Heart right ventricle (tissue), 16 donors: ENCODE measurements at regions not wholly inside any gene's neighbourhood (a gene's known extent, or its start where the extent isn't known, plus 50 kb on each side); places are given as distances from the start of the nearest gene placed in this dataset.

ENCODE experiments used
- ATAC-seq, 8 donors: fragments of 200-7000 bp; cut with Tn5 transposase; one replicate each; pipeline ENCODE4 v1.9.1; 2020; ENCODE audit warnings: mild to moderate bottlenecking in 8 of 8, moderate library complexity in 8 of 8, moderate number of reproducible peaks in 1 of 8
- DNase-seq, 2 donors: peaks; one replicate each; pipeline ENCODE4 v3.0.0-alpha.2; 2020
- H3K27ac ChIP-seq, 10 donors: fragments of 200-600 bp; sonication (generic) in 2 of 10; one replicate each; pipeline versions ENCODE4 v1.5.0 to v1.8.0; 2020 to 2022; ENCODE audit warnings: mild to moderate bottlenecking in 3 of 10
- H3K27me3 ChIP-seq, 7 donors: fragments of 200-600 bp; one replicate each; pipeline ENCODE4 v1.8.0; 2021 to 2022; ENCODE audit warnings: mild to moderate bottlenecking in 2 of 7
- H3K36me3 ChIP-seq, 9 donors: fragments of 200-600 bp; sonication (generic) in 1 of 9; one replicate each; pipeline versions ENCODE4 v1.5.0 to v1.8.0; 2020 to 2022; ENCODE audit warnings: mild to moderate bottlenecking in 2 of 9
- H3K4me1 ChIP-seq, 9 donors: fragments of 200-600 bp; sonication (generic) in 1 of 9; one replicate each; pipeline versions ENCODE4 v1.5.0 to v1.8.0; 2020 to 2022; ENCODE audit warnings: mild to moderate bottlenecking in 4 of 9
- H3K4me3 ChIP-seq, 10 donors: fragments of 200-600 bp; sonication (generic) in 2 of 10; one replicate each; pipeline versions ENCODE4 v1.5.0 to v1.8.0; 2020 to 2022; ENCODE audit warnings: mild to moderate bottlenecking in 7 of 10, moderate library complexity in 2 of 10
- H3K9me3 ChIP-seq, 11 donors: fragments of 200-600 bp in 10 of 11; sonication (generic) in 2 of 11; one replicate each; pipeline versions ENCODE4 v1.5.0 to v1.8.0; 2013 to 2022; ENCODE audit warnings: mild to moderate bottlenecking in 2 of 11, control low read depth in 1 of 11, moderate library complexity in 1 of 11
- WGBS, 2 donors: extraction: QIAGEN DNeasy Blood & Tissue Kit; methylation state at CpG; one replicate each; pipeline ENCODE4 v1.1.7; 2013; ENCODE audit warnings: inconsistent platforms in 1 of 2; 5-methylcytosine and 5-hydroxymethylcytosine counted together
- intact Hi-C, 10 donors: fragments of 100-400 bp; cut with DNase I; formaldehyde crosslinking; loops; one replicate each; pipeline versions ENCODE4 v1.11.1 to v1.14.2; 2022
- TF ChIP-seq, protein P1 (sequence below), 9 donors: fragments of 200-600 bp; sonication (generic) in 2 of 9; IDR thresholded peaks; one replicate each; pipeline versions ENCODE4 v1.5.0 to v1.8.0; 2021 to 2022; ENCODE audit warnings: antibody characterized with exemption in 9 of 9, mild to moderate bottlenecking in 5 of 9, moderate library complexity in 1 of 9
- donor health status: Arrhythmogenic right ventricular cardiomyopathy.
- donor health status: ischemic (EF 13 %, LVEDD 7.1; RV severe dilation, severe dysfunction).
- donor health status: healthy with polysubstance abuse.
- donor health status: DM: no; HTN: yes; CAD: no.
- donor health status: DM: no; HTN: no; CAD: no.
- donor health status: ischemic (EF 25% LVEDD 6.9; RV normal size, moderate dysfunction).
- donor health status: ischemic (EF 25% LVEDD 5.7; RV mildly dilated, moderate dysfunction).
- donor health status: healthy.
- donor health status: DM: yes; HTN: yes; CAD: no.
- donor health status: Ischemic cardiomyopathy.
- donor health status: ischemic (EF 35%, LVEDD 5.7; RV mildly dilated, moderate dysfunction).
- donor health status: nonischemic (EF 11% LVEDD 7.7; RV severe dilation, severe dysfunction).
- donor health status: DM: yes; HTN: yes; CAD: no.
- donor health status: PGD.
- donor health status: ischemic (EF 29% LVEDD 5.4; RV normal size, mild dysfunction).
- donor health status: nonischemic (EF 23%, LVEDD 6.1; RV moderate dilation, normal function).

DNA sequence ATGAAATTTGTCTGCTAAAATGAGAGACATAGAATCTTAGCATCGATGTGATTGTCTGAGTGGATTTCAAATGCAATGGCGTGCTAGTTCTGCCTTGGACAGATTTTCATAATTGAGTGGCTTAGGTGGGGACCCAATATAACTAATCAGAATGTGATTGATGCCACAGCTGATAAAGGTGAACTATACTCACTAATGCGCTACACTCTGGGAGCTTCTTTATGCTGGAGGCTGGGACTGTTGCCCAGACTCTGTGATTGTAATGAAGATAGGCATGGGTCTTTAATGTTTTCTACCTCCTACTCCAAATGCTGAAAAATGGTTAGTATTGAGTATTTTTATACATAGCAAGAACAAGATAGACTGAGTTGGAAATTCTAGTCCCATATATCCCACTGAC lies 339.5 kb upstream of the SLC39A10 start:
- DNase-seq (no peak), ATAC-seq (no peak)
- H3K27me3 ChIP-seq: peaks cover 0 to 3% (median 0%) of the 10 kb centered on the region in 7 donors
- intact Hi-C loops: loop anchor here in 1 of 10 donors (10.0 kb wide), 1 partner anchor 1153 kb away; no protein-coding TSS in a partner anchor
- peaks cover 0 to 7% (median 0%) of the 10 kb centered on the region in 9 donors for H3K4me1 ChIP-seq
- WGBS, 2 donors: 88 to 92% methylated on average over 3 of the region's 3 CpGs
- TF ChIP-seq, protein P1, sequence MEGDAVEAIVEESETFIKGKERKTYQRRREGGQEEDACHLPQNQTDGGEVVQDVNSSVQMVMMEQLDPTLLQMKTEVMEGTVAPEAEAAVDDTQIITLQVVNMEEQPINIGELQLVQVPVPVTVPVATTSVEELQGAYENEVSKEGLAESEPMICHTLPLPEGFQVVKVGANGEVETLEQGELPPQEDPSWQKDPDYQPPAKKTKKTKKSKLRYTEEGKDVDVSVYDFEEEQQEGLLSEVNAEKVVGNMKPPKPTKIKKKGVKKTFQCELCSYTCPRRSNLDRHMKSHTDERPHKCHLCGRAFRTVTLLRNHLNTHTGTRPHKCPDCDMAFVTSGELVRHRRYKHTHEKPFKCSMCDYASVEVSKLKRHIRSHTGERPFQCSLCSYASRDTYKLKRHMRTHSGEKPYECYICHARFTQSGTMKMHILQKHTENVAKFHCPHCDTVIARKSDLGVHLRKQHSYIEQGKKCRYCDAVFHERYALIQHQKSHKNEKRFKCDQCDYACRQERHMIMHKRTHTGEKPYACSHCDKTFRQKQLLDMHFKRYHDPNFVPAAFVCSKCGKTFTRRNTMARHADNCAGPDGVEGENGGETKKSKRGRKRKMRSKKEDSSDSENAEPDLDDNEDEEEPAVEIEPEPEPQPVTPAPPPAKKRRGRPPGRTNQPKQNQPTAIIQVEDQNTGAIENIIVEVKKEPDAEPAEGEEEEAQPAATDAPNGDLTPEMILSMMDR (IDR thresholded peaks at IDR 0.05): no peak
- no peaks in the 10 kb centered on the region for H3K36me3 ChIP-seq
- H3K9me3 ChIP-seq: no peaks in the 10 kb centered on the region
- H3K4me3 ChIP-seq: no peak overlapping the region
- no peak overlapping the region for H3K27ac ChIP-seq

GRCh38 chr2:195316486-195316885 lies 340.5 kb upstream of the SLC39A10 start:
- Histone ChIP-seq H3K36me3 (no peaks in the 10 kb centered on the region), H3K4me3 (no peak overlapping the region), H3K27ac (no peak overlapping the region), H3K27me3 (peaks cover 0 to 3% (median 0%) of the 10 kb centered on the region in 7 donors), H3K4me1 (peaks cover 0 to 7% (median 0%) of the 10 kb centered on the region in 9 donors), H3K9me3 (no peaks in the 10 kb centered on the region)
- no peak for ATAC-seq
- TF ChIP-seq, protein P1 (IDR thresholded peaks at IDR 0.05): no peak
- intact Hi-C loops: loop anchor here in 1 of 10 donors (10.0 kb wide), 1 partner anchor 1152 kb away; no protein-coding TSS in a partner anchor
- no peak for DNase-seq

DNA sequence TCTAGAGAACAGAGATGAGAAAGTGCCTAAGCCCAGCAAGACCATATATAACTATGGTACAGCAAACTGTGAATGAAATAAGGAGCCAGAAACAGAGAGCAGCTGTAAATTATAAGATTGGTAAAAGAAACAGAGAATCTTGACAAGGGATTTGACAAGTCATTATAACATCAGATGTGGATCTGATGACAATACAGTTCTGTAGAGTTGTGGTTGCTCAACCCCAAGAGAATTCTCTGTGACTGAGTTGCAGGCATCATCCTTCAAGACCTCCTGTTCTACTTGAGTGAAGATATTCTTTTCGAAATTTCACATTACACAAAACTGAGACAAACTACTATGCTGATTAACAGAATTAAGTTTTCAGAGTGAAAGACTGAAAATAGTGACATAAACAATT lies 343.1 kb upstream of the SLC39A10 start:
- Histone ChIP-seq H3K27ac (no peak overlapping the region), H3K27me3 (peaks cover 0 to 3% (median 0%) of the 10 kb centered on the region in 7 donors), H3K36me3 (no peaks in the 10 kb centered on the region), H3K9me3 (no peaks in the 10 kb centered on the region), H3K4me1 (no peaks in the 10 kb centered on the region), H3K4me3 (no peak overlapping the region)
- no peak for DNase-seq
- intact Hi-C loops: loop anchor here in 1 of 10 donors (10.0 kb wide), 1 partner anchor 1149 kb away; no protein-coding TSS in a partner anchor
- ATAC-seq: no peak
- TF ChIP-seq, protein P1 (IDR thresholded peaks at IDR 0.05): no peak
- WGBS, 2 donors: 90 to 93% methylated on average over 1 of the region's 1 CpG

DNA sequence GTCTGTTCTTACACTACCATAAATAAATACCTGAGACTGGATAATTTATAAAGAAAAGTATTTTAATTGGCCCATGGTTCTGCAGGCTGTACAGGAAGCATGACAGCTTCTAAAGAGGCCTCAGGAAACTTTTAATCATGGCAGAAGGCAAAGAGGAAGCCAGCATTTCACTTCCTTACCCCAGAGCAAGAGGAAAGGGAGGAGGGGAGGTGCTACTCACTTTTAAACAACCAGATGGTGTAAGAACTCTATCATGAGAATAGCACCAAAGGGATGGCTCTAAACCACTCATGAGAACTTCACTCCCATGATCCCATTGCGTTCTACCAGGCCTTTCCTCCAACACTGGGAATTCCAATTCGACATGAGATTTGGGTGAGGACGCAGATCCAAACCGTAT lies 344.4 kb upstream of the SLC39A10 start:
- Histone ChIP-seq H3K27me3 (peaks cover 0 to 4% (median 0%) of the 10 kb centered on the region in 7 donors), H3K9me3 (no peaks in the 10 kb centered on the region), H3K4me1 (no peaks in the 10 kb centered on the region), H3K27ac (no peak overlapping the region), H3K4me3 (no peak overlapping the region), H3K36me3 (no peaks in the 10 kb centered on the region)
- TF ChIP-seq, protein P1 (IDR thresholded peaks at IDR 0.05): no peak
- intact Hi-C loops: loop anchor here in 1 of 10 donors (10.0 kb wide), 1 partner anchor 1148 kb away; no protein-coding TSS in a partner anchor
- 97% methylated on average over 4 of the region's 4 CpGs for WGBS, 2 donors
- DNase-seq (no peak), ATAC-seq (no peak)
